GM13977 (cell line): ENCODE measurements at regions not wholly inside any gene's neighbourhood (a gene's known extent, or its start where the extent isn't known, plus 50 kb on each side); places are given as distances from the start of the nearest gene placed in this dataset.

ENCODE experiments used
- DNase-seq: peaks from one replicate; pipeline ENCODE4 v3.0.0; 2012; ENCODE audit warnings: low spot score
- CTCF ChIP-seq: IDR thresholded peaks from 2 replicates; pipeline ENCODE4 v1.5.1; 2012; ENCODE audit warnings: mild to moderate bottlenecking, control low read depth; ENCODE audit not compliant: insufficient read depth; ENCODE audit errors: extremely low read depth, missing control alignments
- in situ Hi-C: fragments of 300-500 bp; cut with MboI; formaldehyde crosslinking; loops from one replicate; pipeline ENCODE4 v1.12.0; 2022; ENCODE audit warnings: low sequenced_read_pairs, low pct_unique_long_range_greater_than_20kb, mixed read lengths, inconsistent platforms; ENCODE audit not compliant: unreplicated experiment

- no peak for TF ChIP-seq CTCF
- DNase-seq, result no peak
- in situ Hi-C loops, result no loop called here
Observed at GRCh38 chr14:61102549-61103466, 121.8 kb downstream of the SLC38A6 start.
